ENCODE measurements at regions not wholly inside any gene's neighbourhood (a gene's known extent, or its start where the extent isn't known, plus 50 kb on each side); places are given as distances from the start of the nearest gene placed in this dataset.

GRCh38 chr11:122494221-122494620 lies 161.3 kb upstream of the UBASH3B start:
- TF ChIP-seq CSDC2 (CRISPR knock-in tag; IDR thresholded peaks at IDR 0.05), result no peak
- TF ChIP-seq SNAI2 (CRISPR knock-in tag; IDR thresholded peaks at IDR 0.05), result no peak
- no peak for TF ChIP-seq BACH2 (CRISPR knock-in tag; IDR thresholded peaks at IDR 0.05; ENCODE audit: borderline replicate concordance)
- TF ChIP-seq ESRRG (CRISPR knock-in tag; IDR thresholded peaks at IDR 0.05), result no peak

Data from SK-N-SH treated with all-trans-retinoic acid at 6 μM for 48 hours (cell line).